22Rv1 (cell line): ENCODE measurements at regions not wholly inside any gene's neighbourhood (a gene's known extent, or its start where the extent isn't known, plus 50 kb on each side); places are given as distances from the start of the nearest gene placed in this dataset.

Source experiments
- H3K27ac ChIP-seq: fragments of 450-650 bp; 2 replicates; pipeline ENCODE4 v1.5.1; 2017
- ZFX ChIP-seq: fragments of 450-650 bp; IDR thresholded peaks from 2 replicates; pipeline ENCODE4 v1.6.1; 2017; ENCODE audit warnings: antibody characterized with exemption, borderline replicate concordance
- TF ChIP-seq, protein P1 (sequence below): fragments of 450-650 bp; IDR thresholded peaks from 2 replicates; pipeline ENCODE4 v1.5.1; 2017; ENCODE audit warnings: mild to moderate bottlenecking

DNA sequence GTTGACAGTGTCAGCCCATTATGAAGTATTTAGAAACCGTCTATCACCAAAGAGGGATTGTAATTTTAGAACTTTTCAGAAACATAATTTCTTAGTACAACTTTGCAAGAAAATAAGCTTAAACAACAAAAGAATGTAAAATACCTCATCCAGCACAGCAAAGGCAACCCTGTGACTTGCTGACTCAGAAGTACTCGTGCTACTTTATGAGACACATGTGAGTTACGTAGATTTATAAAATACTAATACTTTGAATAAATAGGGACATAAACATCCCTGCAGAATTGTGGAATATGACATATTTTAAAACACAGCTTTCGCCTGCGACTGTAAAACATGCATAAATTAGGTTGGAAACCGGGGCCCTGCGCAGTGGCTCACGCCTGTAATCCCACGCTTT is 739.7 kb upstream of the ANKRD30A start:
- TF ChIP-seq, protein P1, sequence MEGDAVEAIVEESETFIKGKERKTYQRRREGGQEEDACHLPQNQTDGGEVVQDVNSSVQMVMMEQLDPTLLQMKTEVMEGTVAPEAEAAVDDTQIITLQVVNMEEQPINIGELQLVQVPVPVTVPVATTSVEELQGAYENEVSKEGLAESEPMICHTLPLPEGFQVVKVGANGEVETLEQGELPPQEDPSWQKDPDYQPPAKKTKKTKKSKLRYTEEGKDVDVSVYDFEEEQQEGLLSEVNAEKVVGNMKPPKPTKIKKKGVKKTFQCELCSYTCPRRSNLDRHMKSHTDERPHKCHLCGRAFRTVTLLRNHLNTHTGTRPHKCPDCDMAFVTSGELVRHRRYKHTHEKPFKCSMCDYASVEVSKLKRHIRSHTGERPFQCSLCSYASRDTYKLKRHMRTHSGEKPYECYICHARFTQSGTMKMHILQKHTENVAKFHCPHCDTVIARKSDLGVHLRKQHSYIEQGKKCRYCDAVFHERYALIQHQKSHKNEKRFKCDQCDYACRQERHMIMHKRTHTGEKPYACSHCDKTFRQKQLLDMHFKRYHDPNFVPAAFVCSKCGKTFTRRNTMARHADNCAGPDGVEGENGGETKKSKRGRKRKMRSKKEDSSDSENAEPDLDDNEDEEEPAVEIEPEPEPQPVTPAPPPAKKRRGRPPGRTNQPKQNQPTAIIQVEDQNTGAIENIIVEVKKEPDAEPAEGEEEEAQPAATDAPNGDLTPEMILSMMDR = no peak
- TF ChIP-seq ZFX = no peak
- H3K27ac ChIP-seq = no peak overlapping the region

DNA sequence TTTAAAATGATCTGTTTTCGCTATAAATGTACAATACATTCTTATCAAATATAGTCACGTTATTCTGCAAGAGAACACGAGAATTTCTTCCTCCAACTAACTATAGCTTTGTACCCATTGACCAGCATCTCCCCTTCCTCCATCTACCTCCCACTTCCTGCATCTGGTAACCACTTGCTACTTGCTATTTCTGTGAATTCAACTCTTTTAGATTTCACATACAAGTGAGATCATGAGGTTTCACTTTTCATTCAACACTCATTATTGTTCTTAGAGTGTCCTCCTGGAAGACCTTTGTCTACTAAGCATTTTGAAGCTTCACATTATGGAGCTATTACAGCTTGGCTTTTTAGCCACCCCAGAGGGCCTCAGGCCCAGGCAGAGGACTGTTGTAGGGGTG is 741.3 kb upstream of the FZD8 start:
- no peak overlapping the region for H3K27ac ChIP-seq
- no peak for TF ChIP-seq ZFX
- TF ChIP-seq, protein P1 = no peak

- TF ChIP-seq, protein P1 = no peak
- no peak for TF ChIP-seq ZFX
These were observed 739.7 kb upstream of the FZD8 start for GRCh38 chr10:36381748-36382147.

DNA sequence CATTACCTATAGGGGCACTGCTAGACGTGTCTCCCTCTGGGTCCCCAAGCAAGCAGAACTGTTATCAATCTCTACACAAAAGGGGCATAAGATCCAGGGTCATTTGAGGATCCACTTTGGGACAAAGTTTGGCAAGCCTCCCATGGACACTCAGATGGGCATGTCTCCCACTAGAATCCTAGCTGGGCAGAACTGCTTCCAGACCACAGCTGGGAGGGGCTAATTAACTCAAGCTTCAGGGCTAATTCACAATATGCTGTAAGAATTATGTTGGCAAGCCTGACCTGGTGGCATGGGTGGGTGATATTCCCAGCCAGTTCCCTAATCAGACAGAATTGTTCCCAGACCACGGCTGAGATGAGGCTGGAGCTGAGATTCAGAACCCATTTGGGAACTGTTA is 738.4 kb upstream of the FZD8 start:
- no peak overlapping the region for H3K27ac ChIP-seq
- TF ChIP-seq, protein P1 = no peak
- TF ChIP-seq ZFX = no peak

More at GRCh38 chr10:36381748-36382147, 739.7 kb upstream of the FZD8 start:
- H3K27ac ChIP-seq = no peak overlapping the region

GRCh38 chr10:36375107-36375506 is 733.0 kb upstream of the FZD8 start:
- no peak overlapping the region for H3K27ac ChIP-seq
- TF ChIP-seq, protein P1 = no peak
- TF ChIP-seq ZFX = no peak

DNA sequence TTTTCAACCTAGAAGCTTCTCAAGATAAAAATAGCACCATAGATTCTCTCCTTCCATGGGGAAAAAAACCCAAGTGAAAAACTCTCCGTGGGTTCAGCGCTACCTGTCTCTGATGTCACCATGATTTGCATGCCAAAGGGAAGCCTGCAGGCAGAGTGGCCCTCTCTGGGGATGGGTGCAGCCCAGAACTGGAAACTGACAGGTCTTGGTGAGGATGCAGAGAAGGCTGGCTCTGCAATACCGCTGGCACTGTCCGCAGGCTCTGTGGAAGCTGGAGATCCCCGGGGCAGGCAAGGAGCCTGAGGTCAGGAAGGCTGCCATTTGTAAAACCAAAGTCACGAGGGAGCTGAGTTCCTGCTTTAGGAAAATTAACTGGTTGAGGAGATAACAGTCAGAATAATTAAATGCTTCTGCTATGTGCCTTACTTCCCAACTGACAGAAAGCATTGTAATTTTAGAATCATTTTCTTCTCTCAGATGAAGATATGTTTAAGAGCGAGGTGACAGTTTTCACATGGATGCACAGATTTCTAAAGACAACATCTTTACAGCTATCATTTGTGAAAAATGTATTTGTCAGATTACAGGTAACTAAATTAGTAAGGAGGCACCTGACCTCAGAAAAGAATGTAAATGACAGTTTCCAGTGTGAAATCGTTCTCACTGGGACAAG is 731.5 kb upstream of the FZD8 start:
- no peak overlapping the region for H3K27ac ChIP-seq
- TF ChIP-seq ZFX = no peak

DNA sequence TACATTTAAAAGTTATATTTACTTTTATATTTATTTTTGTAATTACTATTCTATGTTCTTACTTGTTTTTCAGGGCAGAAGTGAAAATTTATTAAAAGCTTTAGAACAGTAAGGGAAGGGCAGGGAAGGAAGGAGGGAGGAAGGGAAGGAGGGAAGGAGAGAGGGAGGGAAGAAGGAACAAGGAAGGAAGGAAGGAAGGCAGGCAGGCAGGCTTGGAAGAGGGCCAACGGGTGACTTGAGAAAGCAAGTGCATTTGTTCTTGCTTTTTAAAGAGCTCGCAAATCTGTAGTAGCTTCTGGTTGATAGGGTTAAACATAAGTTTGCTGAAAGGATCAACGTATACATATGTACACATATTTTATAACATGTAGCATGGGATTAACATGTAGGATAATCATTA is 725.3 kb upstream of the FZD8 start:
- TF ChIP-seq, protein P1 = no peak
- H3K27ac ChIP-seq = no peak overlapping the region

- no peak for TF ChIP-seq ZFX
- H3K27ac ChIP-seq = no peak overlapping the region
These were observed 724.7 kb upstream of the FZD8 start for GRCh38 chr10:36366843-36367242.
